OCI-LY1 (cell line): ENCODE measurements at regions not wholly inside any gene's neighbourhood (a gene's known extent, or its start where the extent isn't known, plus 50 kb on each side); places are given as distances from the start of the nearest gene placed in this dataset.

Experiments used
- H2AFZ ChIP-seq: fragments of 200-600 bp; sonication (generic), shearing (Covaris generic); 2 replicates; pipeline ENCODE4 v1.6.0; 2014; ENCODE audit warnings: antibody characterized with exemption, mild to moderate bottlenecking, low read length
- H3F3A ChIP-seq: fragments of 200-600 bp; sonication (generic), shearing (Covaris generic); 2 replicates; pipeline ENCODE4 v1.6.0; 2014; ENCODE audit warnings: mild to moderate bottlenecking, antibody characterized with exemption, low read length, moderate library complexity; ENCODE audit not compliant: insufficient read depth
- H3K27ac ChIP-seq: fragments of 200-600 bp; sonication (generic); 2 replicates; pipeline ENCODE4 v1.5.1; 2014; ENCODE audit warnings: low read length, mixed run types, mild to moderate bottlenecking, low read depth; ENCODE audit not compliant: poor library complexity, severe bottlenecking
- H3K27me3 ChIP-seq: fragments of 200-600 bp; sonication (generic); 2 replicates; pipeline ENCODE4 v1.6.0; 2014; ENCODE audit warnings: antibody characterized with exemption, mild to moderate bottlenecking, low read length, moderate library complexity; ENCODE audit not compliant: insufficient read depth
- H3K36me3 ChIP-seq: fragments of 200-600 bp; sonication (generic); 2 replicates; pipeline ENCODE4 v1.6.1; 2014; ENCODE audit warnings: mild to moderate bottlenecking, antibody characterized with exemption, low read length, moderate library complexity, mixed read lengths; ENCODE audit not compliant: insufficient read depth
- H3K4me1 ChIP-seq: fragments of 200-600 bp; sonication (generic); 2 replicates; pipeline ENCODE4 v1.5.1; 2014; ENCODE audit warnings: mild to moderate bottlenecking, low read length, moderate library complexity; ENCODE audit not compliant: insufficient read depth, severe bottlenecking
- H3K4me2 ChIP-seq: fragments of 200-600 bp; sonication (generic), shearing (Covaris generic); 2 replicates; pipeline ENCODE4 v1.6.1; 2014; ENCODE audit warnings: low read length
- H3K4me3 ChIP-seq: fragments of 200-600 bp; sonication (generic); 2 replicates; pipeline ENCODE4 v1.5.1; 2014; ENCODE audit warnings: low read length, low read depth, mild to moderate bottlenecking, mixed read lengths; ENCODE audit not compliant: poor library complexity, severe bottlenecking
- H3K79me2 ChIP-seq: fragments of 200-600 bp; shearing (Covaris generic); 2 replicates; pipeline ENCODE4 v1.6.1; 2016; ENCODE audit warnings: mixed run types, low read length, mixed read lengths; ENCODE audit not compliant: insufficient read depth
- H3K9ac ChIP-seq: fragments of 200-600 bp; sonication (generic), shearing (Covaris generic); 2 replicates; pipeline ENCODE4 v1.6.1; 2014; ENCODE audit warnings: mild to moderate bottlenecking, low read length, mixed read lengths
- H3K9me2 ChIP-seq: fragments of 200-600 bp; sonication (generic), shearing (Covaris generic); 2 replicates; pipeline ENCODE4 v1.6.1; 2014; ENCODE audit warnings: low read depth, mild to moderate bottlenecking, low read length, mixed read lengths
- H3K9me3 ChIP-seq: fragments of 200-600 bp; shearing (Covaris generic); 2 replicates; pipeline ENCODE4 v1.6.1; 2014; ENCODE audit warnings: low read length, mixed read lengths
- H4K20me1 ChIP-seq: fragments of 200-600 bp; sonication (generic), shearing (Covaris generic); 2 replicates; pipeline ENCODE4 v1.6.0; 2016; ENCODE audit warnings: mild to moderate bottlenecking, low read length; ENCODE audit not compliant: insufficient read depth
- EZH2 ChIP-seq: fragments of 200-600 bp; sonication (generic), shearing (Covaris generic); IDR thresholded peaks from 2 replicates; pipeline ENCODE4 v1.8.0; 2017; ENCODE audit warnings: borderline replicate concordance, mixed run types, mild to moderate bottlenecking, antibody characterized with exemption, low read length, moderate library complexity, mixed read lengths
- TF ChIP-seq, protein P1 (sequence below): fragments of 200-600 bp; sonication (generic), shearing (Covaris generic); IDR thresholded peaks from 2 replicates; pipeline ENCODE4 v1.5.1; 2017; ENCODE audit warnings: mild to moderate bottlenecking, antibody characterized with exemption, low read length, moderate library complexity, mixed read lengths

DNA sequence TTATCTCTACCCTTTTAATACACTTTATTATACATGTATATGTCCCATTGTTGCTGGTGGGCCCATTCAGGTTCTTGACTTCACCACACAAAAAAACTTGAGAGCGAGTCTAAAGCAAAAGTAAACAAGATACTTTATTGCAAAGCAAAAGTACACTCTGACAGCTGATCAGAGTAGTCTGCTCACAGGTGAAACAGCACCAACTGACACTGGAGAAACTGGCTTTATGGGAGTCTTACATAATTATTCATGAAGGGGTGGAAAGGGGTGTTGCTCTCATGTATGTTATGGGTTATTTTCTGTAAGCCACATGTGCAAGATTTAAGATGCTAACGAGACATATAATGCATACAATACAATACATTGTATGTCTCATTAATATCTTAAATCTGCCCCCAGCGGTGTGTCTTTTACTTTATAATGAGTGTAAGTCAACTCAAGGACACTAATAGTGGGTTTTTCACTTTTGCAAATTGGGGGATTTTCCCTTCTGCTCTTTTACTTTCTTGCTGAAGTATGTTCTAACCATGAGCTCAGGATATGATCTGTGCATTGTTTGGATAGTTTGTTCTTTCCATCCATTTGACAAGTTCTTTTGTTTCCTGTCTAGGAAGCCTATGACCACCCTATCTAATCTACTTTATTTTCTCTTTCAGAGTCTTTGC is 256.1 kb upstream of the ITM2A start:
- no peak for TF ChIP-seq EZH2
- TF ChIP-seq, protein P1, sequence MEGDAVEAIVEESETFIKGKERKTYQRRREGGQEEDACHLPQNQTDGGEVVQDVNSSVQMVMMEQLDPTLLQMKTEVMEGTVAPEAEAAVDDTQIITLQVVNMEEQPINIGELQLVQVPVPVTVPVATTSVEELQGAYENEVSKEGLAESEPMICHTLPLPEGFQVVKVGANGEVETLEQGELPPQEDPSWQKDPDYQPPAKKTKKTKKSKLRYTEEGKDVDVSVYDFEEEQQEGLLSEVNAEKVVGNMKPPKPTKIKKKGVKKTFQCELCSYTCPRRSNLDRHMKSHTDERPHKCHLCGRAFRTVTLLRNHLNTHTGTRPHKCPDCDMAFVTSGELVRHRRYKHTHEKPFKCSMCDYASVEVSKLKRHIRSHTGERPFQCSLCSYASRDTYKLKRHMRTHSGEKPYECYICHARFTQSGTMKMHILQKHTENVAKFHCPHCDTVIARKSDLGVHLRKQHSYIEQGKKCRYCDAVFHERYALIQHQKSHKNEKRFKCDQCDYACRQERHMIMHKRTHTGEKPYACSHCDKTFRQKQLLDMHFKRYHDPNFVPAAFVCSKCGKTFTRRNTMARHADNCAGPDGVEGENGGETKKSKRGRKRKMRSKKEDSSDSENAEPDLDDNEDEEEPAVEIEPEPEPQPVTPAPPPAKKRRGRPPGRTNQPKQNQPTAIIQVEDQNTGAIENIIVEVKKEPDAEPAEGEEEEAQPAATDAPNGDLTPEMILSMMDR = no peak
- no peaks in the 10 kb centered on the region for H3K27me3 ChIP-seq

DNA sequence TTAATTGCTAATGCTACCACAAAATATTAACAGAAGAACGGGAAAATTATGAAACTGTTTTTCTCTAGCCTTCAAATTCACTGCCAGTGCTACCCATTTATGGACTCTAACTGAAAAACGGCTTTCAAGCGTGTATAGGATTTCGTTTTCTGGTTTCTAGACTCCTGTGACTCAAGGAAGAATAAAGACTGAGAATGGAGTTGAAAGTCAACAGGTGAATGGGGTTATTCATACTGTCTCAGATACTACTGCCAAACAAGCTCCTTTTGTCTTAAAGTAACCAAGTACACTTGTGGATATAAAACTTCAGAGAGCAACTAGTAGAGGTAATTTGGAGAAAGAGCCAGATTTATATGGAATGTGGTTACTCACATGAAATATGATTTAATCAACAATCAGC is 251.1 kb upstream of the ITM2A start:
- H3K27me3 ChIP-seq = no peaks in the 10 kb centered on the region
- no peak overlapping the region for H3K4me3 ChIP-seq
- no peaks in the 10 kb centered on the region for H3F3A ChIP-seq
- H3K4me1 ChIP-seq = no peaks in the 10 kb centered on the region
- H3K9ac ChIP-seq = no peak overlapping the region
- H2AFZ ChIP-seq = no peak overlapping the region
- no peaks in the 10 kb centered on the region for H3K79me2 ChIP-seq
- H3K9me2 ChIP-seq = no peaks in the 10 kb centered on the region
- TF ChIP-seq, protein P1 = no peak
- TF ChIP-seq EZH2 = no peak
- no peak overlapping the region for H3K4me2 ChIP-seq
- no peaks in the 10 kb centered on the region for H3K36me3 ChIP-seq
- H3K27ac ChIP-seq = no peak overlapping the region
- H3K9me3 ChIP-seq = no peaks in the 10 kb centered on the region
- no peaks in the 10 kb centered on the region for H4K20me1 ChIP-seq

More for the DNA sequence above, 256.1 kb upstream of the ITM2A start:
- Histone ChIP-seq H3K4me2 (no peak overlapping the region), H3K9me3 (no peaks in the 10 kb centered on the region), H2AFZ (no peak overlapping the region), H3K9me2 (no peaks in the 10 kb centered on the region), H3K36me3 (no peaks in the 10 kb centered on the region), H3K9ac (no peak overlapping the region), H3F3A (no peaks in the 10 kb centered on the region), H3K79me2 (no peaks in the 10 kb centered on the region), H4K20me1 (no peaks in the 10 kb centered on the region), H3K4me3 (no peak overlapping the region), H3K27ac (no peak overlapping the region), H3K4me1 (no peaks in the 10 kb centered on the region)

DNA sequence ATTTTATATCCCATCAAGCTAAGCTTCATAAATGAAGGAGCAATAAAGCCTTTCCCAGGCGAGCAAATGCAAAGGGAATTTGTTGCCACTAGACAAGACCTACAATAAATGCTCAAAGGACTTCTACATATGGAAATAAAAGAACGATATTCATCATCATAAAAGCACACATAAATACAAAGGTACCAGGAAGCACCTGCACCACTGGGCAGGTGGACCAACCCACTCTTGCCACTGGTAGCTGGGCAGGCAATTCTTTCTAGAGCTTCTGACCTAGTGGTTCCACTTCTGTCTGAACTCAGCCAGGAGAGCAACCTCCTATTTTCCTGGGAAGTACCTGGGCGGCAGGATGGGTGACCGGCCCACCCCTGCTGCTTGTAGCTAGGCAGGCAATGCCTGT is 237.2 kb upstream of the ITM2A start:
- H4K20me1 ChIP-seq = no peaks in the 10 kb centered on the region
- H3K27me3 ChIP-seq = no peaks in the 10 kb centered on the region
- no peak for TF ChIP-seq EZH2
- TF ChIP-seq, protein P1 = no peak
- no peaks in the 10 kb centered on the region for H3K9me3 ChIP-seq
- H3K4me3 ChIP-seq = no peak overlapping the region
- no peaks in the 10 kb centered on the region for H3F3A ChIP-seq
- no peaks in the 10 kb centered on the region for H3K36me3 ChIP-seq
- no peak overlapping the region for H3K9ac ChIP-seq
- H3K9me2 ChIP-seq = no peaks in the 10 kb centered on the region
- no peak overlapping the region for H3K27ac ChIP-seq
- H3K79me2 ChIP-seq = no peaks in the 10 kb centered on the region
- H2AFZ ChIP-seq = no peak overlapping the region
- no peak overlapping the region for H3K4me2 ChIP-seq
- no peaks in the 10 kb centered on the region for H3K4me1 ChIP-seq
